SH-SY5Y (cell line): ENCODE measurements at regions not wholly inside any gene's neighbourhood (a gene's known extent, or its start where the extent isn't known, plus 50 kb on each side); places are given as distances from the start of the nearest gene placed in this dataset.

ENCODE experiments used
- GATA2 ChIP-seq: IDR thresholded peaks from 2 replicates; pipeline ENCODE4 v1.6.1; 2011; ENCODE audit warnings: mild to moderate bottlenecking, low read depth, low read length
- GATA3 ChIP-seq: IDR thresholded peaks from 2 replicates; pipeline ENCODE4 v1.6.1; 2011; ENCODE audit warnings: low read depth, mild to moderate bottlenecking, low read length, moderate library complexity

- TF ChIP-seq GATA2 (no peak), GATA3 (no peak)
Measured at GRCh38 chr6:48449002-48449401, 338.0 kb upstream of the PTCHD4 start.
